Mammary epithelial cell (primary cell): ENCODE measurements at regions not wholly inside any gene's neighbourhood (a gene's known extent, or its start where the extent isn't known, plus 50 kb on each side); places are given as distances from the start of the nearest gene placed in this dataset.

Source experiments
- EZH2 ChIP-seq: IDR thresholded peaks from 2 replicates; pipeline ENCODE4 v1.6.1; 2012; ENCODE audit warnings: low read length, inconsistent platforms, borderline replicate concordance
- TF ChIP-seq, protein P1 (sequence below), 2 donors: IDR thresholded peaks in 1 of 2; conservative IDR thresholded peaks in 1 of 2; 2 replicates each; pipeline ENCODE4 v1.5.1; 2011 to 2012; ENCODE audit warnings: inconsistent platforms in 2 of 2, low read length in 2 of 2, mild to moderate bottlenecking in 2 of 2, control low read depth in 1 of 2, low read depth in 1 of 2; ENCODE audit not compliant: insufficient read depth in 1 of 2; ENCODE audit errors: extremely low read depth in 1 of 2

- no peak for TF ChIP-seq EZH2
- TF ChIP-seq, protein P1, sequence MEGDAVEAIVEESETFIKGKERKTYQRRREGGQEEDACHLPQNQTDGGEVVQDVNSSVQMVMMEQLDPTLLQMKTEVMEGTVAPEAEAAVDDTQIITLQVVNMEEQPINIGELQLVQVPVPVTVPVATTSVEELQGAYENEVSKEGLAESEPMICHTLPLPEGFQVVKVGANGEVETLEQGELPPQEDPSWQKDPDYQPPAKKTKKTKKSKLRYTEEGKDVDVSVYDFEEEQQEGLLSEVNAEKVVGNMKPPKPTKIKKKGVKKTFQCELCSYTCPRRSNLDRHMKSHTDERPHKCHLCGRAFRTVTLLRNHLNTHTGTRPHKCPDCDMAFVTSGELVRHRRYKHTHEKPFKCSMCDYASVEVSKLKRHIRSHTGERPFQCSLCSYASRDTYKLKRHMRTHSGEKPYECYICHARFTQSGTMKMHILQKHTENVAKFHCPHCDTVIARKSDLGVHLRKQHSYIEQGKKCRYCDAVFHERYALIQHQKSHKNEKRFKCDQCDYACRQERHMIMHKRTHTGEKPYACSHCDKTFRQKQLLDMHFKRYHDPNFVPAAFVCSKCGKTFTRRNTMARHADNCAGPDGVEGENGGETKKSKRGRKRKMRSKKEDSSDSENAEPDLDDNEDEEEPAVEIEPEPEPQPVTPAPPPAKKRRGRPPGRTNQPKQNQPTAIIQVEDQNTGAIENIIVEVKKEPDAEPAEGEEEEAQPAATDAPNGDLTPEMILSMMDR (conservative IDR thresholded peaks at IDR 0.05 in 1 of 2, IDR thresholded peaks at IDR 0.05 in 1 of 2; ENCODE audit: extremely low read depth in 1 of 2, insufficient read depth in 1 of 2, low read depth in 1 of 2, low read length in 2 of 2), result no peak
These were observed 104.5 kb downstream of the TTLL2 start for GRCh38 chr6:167429353-167429752.
